Naive B cell (primary cell): ENCODE measurements at regions not wholly inside any gene's neighbourhood (a gene's known extent, or its start where the extent isn't known, plus 50 kb on each side); places are given as distances from the start of the nearest gene placed in this dataset.

Source experiments
- ATAC-seq, 2 donors: fragments of 150-1000 bp; cut with Tn5 transposase; 2 replicates each; pipeline ENCODE4 v1.10.0; 2021; ENCODE audit warnings: low read depth in 2 of 2, mild to moderate bottlenecking in 2 of 2, moderate library complexity in 2 of 2
- DNase-seq: peaks from one replicate; pipeline ENCODE4 v3.0.0; 2022
- H3K27ac Mint-ChIP-seq, 6 donors: one replicate each; pipeline ENCODE4 v1.8.0; 2020 to 2022; ENCODE audit warnings: mild to moderate bottlenecking in 6 of 6, mixed read lengths in 6 of 6, moderate library complexity in 5 of 6, inconsistent platforms in 2 of 6
- H3K27me3 Mint-ChIP-seq, 3 donors: one replicate each; pipeline ENCODE4 v1.8.0; 2021 to 2022; ENCODE audit warnings: mixed read lengths in 3 of 3, mild to moderate bottlenecking in 1 of 3
- H3K36me3 Mint-ChIP-seq, 2 donors: one replicate each; pipeline ENCODE4 v1.8.0; 2020 to 2022; ENCODE audit warnings: mixed read lengths in 2 of 2, inconsistent platforms in 1 of 2, mild to moderate bottlenecking in 1 of 2
- H3K4me1 Mint-ChIP-seq, 3 donors: one replicate each; pipeline ENCODE4 v1.8.0; 2020 to 2022; ENCODE audit warnings: mixed read lengths in 3 of 3, inconsistent platforms in 1 of 3, mild to moderate bottlenecking in 1 of 3, moderate library complexity in 1 of 3
- H3K4me3 Mint-ChIP-seq, 8 donors: one replicate each; pipeline ENCODE4 v1.8.0; 2020 to 2022; ENCODE audit warnings: mild to moderate bottlenecking in 8 of 8, mixed read lengths in 8 of 8, moderate library complexity in 8 of 8, inconsistent platforms in 2 of 8
- H3K9me3 Mint-ChIP-seq, 7 donors: one replicate each; pipeline ENCODE4 v1.8.0; 2020 to 2022; ENCODE audit warnings: mixed read lengths in 7 of 7, mild to moderate bottlenecking in 5 of 7, inconsistent platforms in 2 of 7, moderate library complexity in 1 of 7

DNA sequence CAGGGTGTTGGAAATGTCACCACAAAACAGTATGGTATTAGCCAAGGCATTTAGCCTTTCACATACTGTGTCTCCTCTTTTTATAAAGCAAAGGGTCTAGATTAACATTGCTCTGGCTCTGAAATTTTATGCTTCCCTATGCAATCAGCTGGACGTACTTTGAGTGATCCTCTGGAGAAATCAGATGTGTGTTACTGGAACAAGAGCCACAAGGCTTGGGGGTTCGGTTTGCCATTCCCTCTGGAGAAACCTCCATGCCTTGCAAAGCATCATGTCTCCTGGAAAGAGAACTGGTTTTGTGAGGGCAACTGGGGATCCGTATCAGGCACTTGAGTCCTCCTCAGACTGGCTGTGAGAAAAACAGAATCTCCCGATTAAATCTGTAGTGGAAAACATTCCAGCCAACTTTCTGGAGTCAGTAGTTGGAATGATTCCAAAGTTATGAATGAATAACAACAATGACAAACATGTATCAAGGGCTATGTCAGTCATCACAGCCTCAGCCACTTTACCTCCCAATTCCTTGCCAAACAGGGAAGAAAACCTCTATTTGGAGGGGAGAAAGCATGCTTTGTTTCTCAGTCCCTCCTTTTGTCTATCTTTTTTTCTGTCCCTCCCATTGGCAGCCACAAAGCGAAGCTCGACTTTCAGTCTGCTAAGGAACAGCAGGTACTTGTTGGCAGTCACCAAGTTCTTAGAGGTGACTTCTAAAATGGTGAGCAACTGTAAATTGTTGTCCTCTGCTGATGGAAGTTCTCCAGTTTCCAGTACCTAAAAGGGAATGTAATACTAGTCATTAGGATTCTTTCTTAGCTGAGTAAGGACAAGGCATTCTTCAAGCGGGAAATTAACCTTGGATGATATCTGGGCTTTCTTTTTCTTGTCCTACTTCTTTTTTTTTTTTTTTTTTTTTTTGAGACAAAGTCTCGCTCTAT, 864.8 kb upstream of the AUTS2 start:
- ATAC-seq (no peak), DNase-seq (no peak)
- Mint-ChIP-seq H3K4me3 (no peak overlapping the region), H3K27me3 (peaks cover 0 to 4% (median 0%) of the 10 kb centered on the region in 3 donors), H3K9me3 (peaks cover 2 to 5% (median 4%) of the 10 kb centered on the region in 7 donors), H3K4me1 (no peaks in the 10 kb centered on the region), H3K36me3 (no peaks in the 10 kb centered on the region), H3K27ac (no peak overlapping the region)

DNA sequence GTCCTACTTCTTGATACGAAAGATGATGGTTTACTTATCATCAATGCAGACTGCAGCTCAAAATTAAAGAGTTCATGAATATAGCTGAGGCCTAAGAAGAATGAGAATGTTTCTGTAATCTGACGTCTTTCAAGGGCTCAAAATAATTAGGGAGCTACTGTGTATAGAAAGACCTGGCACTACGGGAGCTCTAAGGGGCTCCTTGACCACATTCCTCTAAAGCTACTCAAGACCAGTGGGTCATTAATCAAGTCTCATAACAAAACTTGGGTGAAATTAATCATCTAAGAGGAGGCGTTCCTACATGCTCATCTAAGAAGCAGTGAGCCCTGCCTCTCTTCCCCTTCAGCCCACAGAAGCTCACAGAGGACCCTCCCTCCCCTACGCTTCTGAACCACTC, 863.8 kb upstream of the AUTS2 start:
- ATAC-seq = no peak
- no peaks in the 10 kb centered on the region for H3K36me3 Mint-ChIP-seq
- no peak overlapping the region for H3K4me3 Mint-ChIP-seq
- no peak overlapping the region for H3K27ac Mint-ChIP-seq
- peaks cover 0 to 5% (median 0%) of the 10 kb centered on the region in 3 donors for H3K27me3 Mint-ChIP-seq
- H3K9me3 Mint-ChIP-seq = peaks cover 2 to 5% (median 4%) of the 10 kb centered on the region in 7 donors
- H3K4me1 Mint-ChIP-seq = no peaks in the 10 kb centered on the region
- no peak for DNase-seq

DNA sequence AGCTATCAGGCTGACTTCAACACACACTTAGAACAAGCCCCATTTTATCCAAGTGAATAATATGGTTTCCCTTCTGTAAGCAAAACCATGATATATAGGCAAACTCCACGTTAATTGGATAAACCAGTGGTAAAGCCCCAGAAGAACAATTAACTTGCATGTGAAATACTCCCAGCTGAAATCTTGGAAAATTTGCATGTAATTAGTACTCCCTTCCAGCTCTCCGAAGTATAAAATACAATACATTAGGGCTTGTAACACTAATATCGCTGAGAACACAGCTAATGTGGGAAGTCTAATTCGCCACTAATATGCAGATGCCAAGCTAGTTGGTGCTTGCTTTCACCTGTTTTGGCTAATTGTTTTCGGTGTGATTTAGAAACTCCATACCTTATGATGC, 859.0 kb upstream of the AUTS2 start:
- H3K9me3 Mint-ChIP-seq = peaks cover 0 to 5% (median 4%) of the 10 kb centered on the region in 7 donors
- DNase-seq (no peak), ATAC-seq (no peak)
- no peaks in the 10 kb centered on the region for H3K4me1 Mint-ChIP-seq
- peaks cover 0 to 5% (median 0%) of the 10 kb centered on the region in 3 donors for H3K27me3 Mint-ChIP-seq
- H3K36me3 Mint-ChIP-seq = no peaks in the 10 kb centered on the region
- no peak overlapping the region for H3K27ac Mint-ChIP-seq
- H3K4me3 Mint-ChIP-seq = no peak overlapping the region

DNA sequence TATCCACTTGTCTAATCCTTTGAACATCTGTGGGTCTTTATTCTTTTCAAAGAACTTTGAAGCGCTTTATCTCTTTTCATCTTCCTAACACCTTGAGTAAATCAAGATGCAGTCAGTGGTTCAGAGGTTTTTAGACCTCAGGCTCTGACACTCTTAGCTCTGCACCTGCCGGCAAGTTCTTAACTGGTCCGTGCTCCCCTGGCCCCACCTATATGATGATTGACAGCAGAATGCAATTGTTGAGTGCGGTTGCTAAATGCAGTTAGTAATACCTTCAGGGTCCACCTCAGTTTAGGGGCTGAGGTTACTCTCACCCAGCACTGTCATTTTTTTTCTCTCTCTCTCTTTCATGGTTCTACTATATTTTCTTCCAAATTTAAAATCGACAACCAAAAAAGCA, 854.2 kb upstream of the AUTS2 start:
- Mint-ChIP-seq H3K9me3 (peaks cover 0 to 2% (median 0%) of the 10 kb centered on the region in 7 donors), H3K27me3 (no peaks in the 10 kb centered on the region), H3K36me3 (no peaks in the 10 kb centered on the region), H3K4me3 (no peak overlapping the region), H3K27ac (no peak overlapping the region), H3K4me1 (no peaks in the 10 kb centered on the region)
- ATAC-seq = no peak
- no peak for DNase-seq

DNA sequence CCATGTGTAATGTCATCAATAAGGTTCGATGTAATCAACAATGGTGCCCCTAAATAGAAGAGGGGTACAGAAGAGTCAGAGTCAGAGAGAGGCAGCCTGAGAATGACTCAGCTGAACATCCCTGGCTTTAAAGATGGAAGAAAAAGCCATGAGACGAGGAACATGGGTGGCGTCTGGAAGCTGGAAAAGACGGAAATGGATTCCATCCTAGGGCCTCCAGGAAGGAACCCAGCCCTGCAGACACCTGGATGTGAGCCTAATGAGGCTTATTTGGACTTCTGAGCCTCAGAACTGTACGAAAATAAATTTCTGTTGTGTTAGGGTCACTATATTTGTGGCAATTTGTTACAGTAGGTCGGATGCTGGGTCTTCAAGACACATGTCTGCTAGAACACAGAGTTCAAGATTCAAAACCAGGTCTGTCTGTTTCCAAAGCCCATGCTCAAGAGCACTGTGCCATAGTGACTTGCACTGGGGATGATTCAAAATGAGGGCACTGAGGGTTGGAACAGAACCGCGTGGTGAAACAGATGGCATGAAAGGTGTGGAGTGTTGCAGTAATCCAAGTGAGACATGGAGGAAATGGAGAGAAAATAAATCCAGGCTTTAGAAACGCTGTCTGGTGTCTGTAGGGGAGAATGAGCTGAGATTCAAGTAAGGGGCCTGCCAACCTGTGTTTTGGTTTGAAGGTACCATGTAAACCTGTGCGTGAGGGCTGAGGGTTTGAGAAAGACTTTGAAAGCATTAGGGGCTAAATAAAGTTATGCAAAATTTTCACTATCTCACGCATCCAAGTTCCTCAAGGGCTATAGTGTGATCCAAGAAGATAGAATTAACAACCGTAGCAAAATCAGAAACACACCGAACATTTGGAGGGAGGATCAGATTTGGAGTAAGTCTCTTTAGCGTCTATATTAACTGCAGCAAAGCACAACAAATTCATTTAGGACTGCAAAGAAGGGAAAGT, 849.1 kb upstream of the AUTS2 start:
- Mint-ChIP-seq H3K27me3 (peaks cover 0 to 7% (median 0%) of the 10 kb centered on the region in 3 donors), H3K27ac (peak overlapping the region in 1 of 6 donors; percentile 53), H3K4me3 (no peak overlapping the region), H3K9me3 (peaks cover under 1 to 18% (median 8%) of the 10 kb centered on the region in 7 donors), H3K4me1 (no peaks in the 10 kb centered on the region), H3K36me3 (no peaks in the 10 kb centered on the region)
- DNase-seq (no peak), ATAC-seq (no peak)

DNA sequence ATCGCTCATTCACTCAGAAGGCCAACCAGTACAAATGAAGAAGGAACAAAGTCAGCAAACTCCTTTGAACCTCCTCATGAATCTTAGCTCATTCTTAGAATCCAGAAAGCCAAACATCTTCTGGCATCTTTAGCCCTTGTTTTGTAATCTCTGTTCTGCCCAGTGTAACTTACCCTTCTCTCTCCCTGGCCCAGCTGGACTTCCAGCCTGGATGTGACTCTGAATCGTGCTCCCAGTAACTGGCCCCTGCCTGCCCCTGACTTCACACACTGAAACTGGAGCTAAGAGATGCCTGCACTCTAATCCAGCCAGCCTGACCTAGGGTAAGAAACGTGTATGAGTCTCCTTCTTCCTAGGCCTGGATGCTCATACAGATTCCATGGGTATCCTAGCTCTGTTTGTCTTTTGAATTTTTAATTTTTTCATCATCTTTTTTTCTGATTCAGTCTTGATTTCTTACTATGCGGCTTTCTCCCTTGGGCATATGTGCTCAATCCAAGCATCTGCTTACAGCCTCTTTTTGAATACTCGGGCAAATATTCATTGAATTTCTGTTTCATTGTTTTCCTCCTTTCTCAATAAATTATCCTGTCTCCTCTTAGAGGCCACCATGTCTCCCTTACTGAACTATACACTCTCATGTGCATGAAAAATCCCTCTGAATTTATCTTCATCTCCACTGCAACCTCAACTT, 845.6 kb upstream of the AUTS2 start:
- H3K27ac Mint-ChIP-seq = no peak overlapping the region
- no peaks in the 10 kb centered on the region for H3K4me1 Mint-ChIP-seq
- no peak for ATAC-seq
- peaks cover 2 to 26% (median 8%) of the 10 kb centered on the region in 7 donors for H3K9me3 Mint-ChIP-seq
- H3K36me3 Mint-ChIP-seq = no peaks in the 10 kb centered on the region
- H3K4me3 Mint-ChIP-seq = no peak overlapping the region
- peaks cover 0 to 10% (median 0%) of the 10 kb centered on the region in 3 donors for H3K27me3 Mint-ChIP-seq
- no peak for DNase-seq

DNA sequence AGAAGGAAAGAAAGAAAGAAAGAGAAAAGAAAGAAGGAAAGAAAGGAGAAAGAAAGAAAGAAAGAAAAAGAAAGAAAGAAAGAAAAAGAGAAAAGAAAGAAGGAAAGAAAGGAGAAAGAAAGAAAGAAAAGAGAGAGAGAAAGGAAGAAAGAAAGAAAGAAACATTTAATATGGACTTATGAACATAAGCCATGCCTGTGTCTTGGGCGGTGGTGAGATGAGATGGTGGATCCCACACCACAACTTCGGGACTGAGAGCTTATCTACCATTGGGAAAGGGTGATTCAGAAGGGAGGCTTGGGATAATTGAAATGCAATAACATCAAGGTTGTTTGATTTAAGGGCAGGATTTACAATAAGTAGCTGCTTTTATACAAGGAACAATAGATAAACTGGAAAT, 843.9 kb upstream of the AUTS2 start:
- Mint-ChIP-seq H3K9me3 (peaks cover 2 to 29% (median 9%) of the 10 kb centered on the region in 7 donors), H3K36me3 (no peaks in the 10 kb centered on the region), H3K27me3 (peaks cover 0 to 10% (median 0%) of the 10 kb centered on the region in 3 donors), H3K27ac (no peak overlapping the region), H3K4me3 (no peak overlapping the region), H3K4me1 (no peaks in the 10 kb centered on the region)
- no peak for ATAC-seq
- no peak for DNase-seq

DNA sequence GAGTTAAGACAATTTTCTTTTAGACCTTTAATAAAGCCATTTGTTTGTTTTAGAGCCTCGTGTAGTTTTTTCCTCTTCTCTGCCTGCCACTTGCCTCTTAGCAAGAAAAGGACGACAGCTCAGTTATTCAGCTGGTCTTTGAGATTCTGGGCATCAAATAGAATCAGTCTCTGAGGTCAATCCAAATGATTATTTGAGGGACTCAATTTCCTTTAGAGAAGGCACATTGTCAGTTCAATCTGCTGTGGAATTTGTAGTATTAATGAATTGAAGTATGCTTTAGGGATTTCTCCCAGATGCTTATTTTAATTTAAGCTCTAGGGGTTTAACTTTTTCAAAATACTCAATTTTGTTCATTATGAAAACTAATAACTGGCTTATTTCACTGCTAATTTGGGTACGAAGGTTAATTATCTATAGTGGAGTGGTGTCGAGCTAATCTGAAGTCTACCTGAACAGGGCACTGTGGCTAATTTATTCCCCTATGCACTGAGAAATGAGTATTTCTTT, 841.2 kb upstream of the AUTS2 start:
- Mint-ChIP-seq H3K9me3 (peaks cover 2 to 24% (median 10%) of the 10 kb centered on the region in 7 donors), H3K27me3 (peaks cover 0 to 10% (median 0%) of the 10 kb centered on the region in 3 donors), H3K36me3 (no peaks in the 10 kb centered on the region), H3K4me1 (no peaks in the 10 kb centered on the region), H3K4me3 (no peak overlapping the region), H3K27ac (no peak overlapping the region)
- DNase-seq (no peak), ATAC-seq (no peak)

DNA sequence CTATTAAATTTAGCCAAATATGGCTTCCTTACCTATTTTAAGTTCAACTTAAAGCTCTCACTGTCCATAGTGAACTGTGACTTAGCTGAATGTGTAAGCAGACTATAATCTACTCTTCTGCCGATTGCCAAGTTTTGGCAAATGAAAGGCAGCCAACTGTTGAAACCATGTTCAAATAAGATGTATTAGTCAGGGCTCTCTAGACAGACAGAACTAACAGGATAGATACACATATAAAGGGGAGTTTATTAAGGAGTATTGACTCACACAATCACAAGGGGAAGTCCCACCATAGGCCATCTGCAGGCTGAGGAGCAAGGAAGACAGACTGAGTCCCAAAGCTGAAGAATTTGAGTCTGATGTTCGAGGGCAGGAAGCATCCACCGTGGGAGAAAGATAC, 837.7 kb upstream of the AUTS2 start:
- no peaks in the 10 kb centered on the region for H3K27me3 Mint-ChIP-seq
- H3K4me1 Mint-ChIP-seq = peaks cover 0 to 3% (median 0%) of the 10 kb centered on the region in 3 donors
- ATAC-seq (no peak), DNase-seq (no peak)
- H3K27ac Mint-ChIP-seq = no peak overlapping the region
- H3K9me3 Mint-ChIP-seq = peaks cover 6 to 25% (median 22%) of the 10 kb centered on the region in 7 donors
- H3K4me3 Mint-ChIP-seq = no peak overlapping the region
- H3K36me3 Mint-ChIP-seq = peaks cover 0 to 8% of the 10 kb centered on the region in 2 donors

DNA sequence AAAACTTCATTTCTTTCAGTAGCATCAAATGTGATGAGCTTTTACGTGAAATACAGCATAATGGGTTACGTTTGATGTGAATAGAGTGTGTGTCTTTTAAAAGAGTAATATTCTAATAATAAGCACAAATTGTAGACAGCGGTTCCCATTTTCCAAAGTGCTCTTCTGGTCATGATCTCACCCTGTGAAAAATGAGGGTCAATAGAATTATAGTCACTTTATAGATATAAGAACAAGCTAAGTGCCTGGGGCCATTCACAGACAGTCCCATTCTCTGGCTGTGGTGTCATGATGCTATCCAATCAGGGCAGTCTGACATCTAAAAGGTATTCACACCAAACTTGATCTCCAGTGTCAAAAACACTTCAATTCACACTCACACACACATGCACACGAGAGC, 830.8 kb upstream of the AUTS2 start:
- Mint-ChIP-seq H3K9me3 (peaks cover 9 to 23% (median 20%) of the 10 kb centered on the region in 7 donors), H3K27me3 (peaks cover 0 to 3% (median 0%) of the 10 kb centered on the region in 3 donors), H3K36me3 (peaks cover 0 to 15% of the 10 kb centered on the region in 2 donors), H3K4me1 (peaks cover 0 to 6% (median 0%) of the 10 kb centered on the region in 3 donors), H3K4me3 (no peak overlapping the region), H3K27ac (no peak overlapping the region)
- no peak for DNase-seq
- ATAC-seq = no peak

DNA sequence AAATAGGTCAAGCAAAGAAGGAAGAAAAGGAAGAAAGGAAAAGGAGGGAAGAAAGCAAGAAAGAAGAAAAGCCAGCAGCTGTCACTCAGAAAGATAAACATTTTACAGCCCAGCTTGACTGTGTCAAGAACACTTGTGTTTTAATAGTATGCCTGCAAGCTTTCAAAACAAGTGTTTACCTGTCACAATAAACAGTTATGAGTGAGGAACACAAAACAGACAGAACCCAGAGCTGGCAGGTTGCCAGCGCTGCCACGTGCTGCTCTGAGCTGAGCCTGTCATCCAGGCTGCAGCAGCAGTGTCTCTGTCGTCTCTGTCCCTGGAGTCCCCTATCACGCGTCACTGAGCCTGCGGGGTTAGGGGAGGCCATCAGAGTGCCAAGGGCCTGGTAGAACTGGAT, 827.6 kb upstream of the AUTS2 start:
- DNase-seq = no peak
- ATAC-seq = no peak

DNA sequence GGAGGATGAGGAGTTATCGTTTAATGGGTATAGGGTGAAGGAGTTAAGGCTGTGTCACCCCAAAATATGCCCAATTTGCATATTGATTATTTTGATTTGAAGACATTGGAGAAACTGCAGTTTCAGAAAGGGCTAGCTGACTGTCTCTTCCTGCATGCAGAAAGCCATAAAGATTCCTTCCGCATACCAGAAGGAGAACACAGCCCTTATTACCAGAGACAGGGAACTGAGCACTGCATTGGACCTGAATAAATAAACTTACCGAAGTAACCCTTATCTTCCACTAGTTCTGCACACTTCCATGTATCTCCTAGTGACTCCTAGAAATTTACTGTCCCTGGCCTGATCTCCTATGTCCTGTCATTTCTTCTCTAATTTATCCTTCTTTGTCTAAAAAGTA, 821.9 kb upstream of the AUTS2 start:
- H3K27ac Mint-ChIP-seq = no peak overlapping the region

More for the DNA sequence above, 827.6 kb upstream of the AUTS2 start:
- H3K4me3 Mint-ChIP-seq = peak overlapping the region in 1 of 8 donors; percentile 64
- H3K4me1 Mint-ChIP-seq = peaks cover 0 to 3% (median 0%) of the 10 kb centered on the region in 3 donors
- peaks cover 6 to 29% (median 14%) of the 10 kb centered on the region in 7 donors for H3K9me3 Mint-ChIP-seq
- H3K27ac Mint-ChIP-seq = no peak overlapping the region
- peaks cover 0 to 7% of the 10 kb centered on the region in 2 donors for H3K36me3 Mint-ChIP-seq
- H3K27me3 Mint-ChIP-seq = peaks cover 0 to 3% (median 0%) of the 10 kb centered on the region in 3 donors

More for the DNA sequence above, 821.9 kb upstream of the AUTS2 start:
- Mint-ChIP-seq H3K9me3 (peaks cover 2 to 26% (median 19%) of the 10 kb centered on the region in 7 donors), H3K27me3 (no peaks in the 10 kb centered on the region), H3K4me3 (no peak overlapping the region), H3K36me3 (no peaks in the 10 kb centered on the region), H3K4me1 (no peaks in the 10 kb centered on the region)
- ATAC-seq (no peak), DNase-seq (no peak)
